ENCODE measurements at regions not wholly inside any gene's neighbourhood (a gene's known extent, or its start where the extent isn't known, plus 50 kb on each side); places are given as distances from the start of the nearest gene placed in this dataset.

- CTCF ChIA-PET = no interaction called here
- Histone ChIP-seq H3K4me1 (ENCODE audit: control extremely low read depth in 1 of 4, control insufficient read depth in 4 of 4, insufficient read depth in 4 of 4, low read length in 3 of 4) (no peaks in the 10 kb centered on the region), H3K9me3 (ENCODE audit: control extremely low read depth in 1 of 5, control insufficient read depth in 4 of 5, insufficient read depth in 2 of 5, low read depth in 1 of 5, low read length in 4 of 5) (no peaks in the 10 kb centered on the region), H3K27me3 (replicated peaks in 2 of 5; ENCODE audit: control insufficient read depth in 4 of 5, insufficient read depth in 5 of 5, low read length in 4 of 5) (peaks cover 0 to 3% (median 0%) of the 10 kb centered on the region in 5 experiments), H3K4me3 (ENCODE audit: control insufficient read depth in 1 of 7, extremely low read depth in 1 of 7, insufficient read depth in 4 of 7, low read depth in 2 of 7, low read length in 6 of 7) (no peak overlapping the region), H3K36me3 (ENCODE audit: control insufficient read depth in 4 of 4, insufficient read depth in 4 of 4, low read length in 3 of 4) (no peaks in the 10 kb centered on the region), H3K27ac (ENCODE audit: insufficient read depth in 1 of 2, low read depth in 1 of 2, low read length in 2 of 2, poor library complexity in 1 of 2, severe bottlenecking in 2 of 2) (no peak overlapping the region)
- 100% methylated on average over 2 of the region's 3 CpGs for WGBS (ENCODE audit: insufficient coverage)
- POLR2A ChIA-PET = no interaction called here
- no peak for DNase-seq
Observed at GRCh38 chr3:182612332-182612731, 181.0 kb upstream of the ATP11B start.

DNA sequence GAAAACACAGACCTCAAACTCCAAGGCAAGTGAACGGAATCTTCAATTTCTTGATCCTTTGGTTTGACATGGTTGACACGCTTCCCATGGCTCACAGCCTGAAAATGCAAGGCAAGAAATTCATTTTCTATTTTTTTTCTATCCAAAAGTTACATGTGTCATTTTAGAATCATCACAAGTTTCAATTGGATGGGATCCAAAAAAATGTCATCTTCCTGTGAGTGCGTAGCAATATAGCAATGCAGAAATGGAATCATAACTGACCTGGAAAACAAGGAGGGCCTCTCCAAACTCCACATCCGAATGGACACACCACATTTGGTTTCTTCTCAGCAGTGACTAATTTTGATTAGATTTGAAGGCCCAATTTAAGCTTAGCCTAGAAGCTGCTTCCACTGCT is 175.8 kb upstream of the ATP11B start:
- 94% methylated on average over 4 of the region's 4 CpGs for WGBS (ENCODE audit: insufficient coverage)
- no peaks in the 10 kb centered on the region for H3K36me3 ChIP-seq (ENCODE audit: control insufficient read depth in 4 of 4, insufficient read depth in 4 of 4, low read length in 3 of 4)
- DNase-seq = no peak
- ChIA-PET POLR2A (no interaction called here), CTCF (interaction anchor here (0.9 to 1.7 kb wide), 2 partner anchors 885 to 1292 kb away, joined by 3 to 4 read pairs; no protein-coding TSS in a partner anchor)
- H3K27me3 ChIP-seq (replicated peaks in 2 of 5; ENCODE audit: control insufficient read depth in 4 of 5, insufficient read depth in 5 of 5, low read length in 4 of 5) = peaks cover 0 to 3% (median 0%) of the 10 kb centered on the region in 5 experiments
- no peaks in the 10 kb centered on the region for H3K4me1 ChIP-seq (ENCODE audit: control extremely low read depth in 1 of 4, control insufficient read depth in 4 of 4, insufficient read depth in 4 of 4, low read length in 3 of 4)
- H3K9me3 ChIP-seq (ENCODE audit: control extremely low read depth in 1 of 5, control insufficient read depth in 4 of 5, insufficient read depth in 2 of 5, low read depth in 1 of 5, low read length in 4 of 5) = no peaks in the 10 kb centered on the region
- H3K27ac ChIP-seq (ENCODE audit: insufficient read depth in 1 of 2, low read depth in 1 of 2, low read length in 2 of 2, poor library complexity in 1 of 2, severe bottlenecking in 2 of 2) = no peak overlapping the region
- no peak overlapping the region for H3K4me3 ChIP-seq (ENCODE audit: control insufficient read depth in 1 of 7, extremely low read depth in 1 of 7, insufficient read depth in 4 of 7, low read depth in 2 of 7, low read length in 6 of 7)

- POLR2A ChIA-PET = no interaction called here
- Histone ChIP-seq H3K9me3 (ENCODE audit: control extremely low read depth in 1 of 5, control insufficient read depth in 4 of 5, insufficient read depth in 2 of 5, low read depth in 1 of 5, low read length in 4 of 5) (no peaks in the 10 kb centered on the region), H3K36me3 (ENCODE audit: control insufficient read depth in 4 of 4, insufficient read depth in 4 of 4, low read length in 3 of 4) (no peaks in the 10 kb centered on the region), H3K4me3 (ENCODE audit: control insufficient read depth in 1 of 7, extremely low read depth in 1 of 7, insufficient read depth in 4 of 7, low read depth in 2 of 7, low read length in 6 of 7) (no peak overlapping the region), H3K27ac (ENCODE audit: insufficient read depth in 1 of 2, low read depth in 1 of 2, low read length in 2 of 2, poor library complexity in 1 of 2, severe bottlenecking in 2 of 2) (no peak overlapping the region), H3K4me1 (ENCODE audit: control extremely low read depth in 1 of 4, control insufficient read depth in 4 of 4, insufficient read depth in 4 of 4, low read length in 3 of 4) (no peaks in the 10 kb centered on the region), H3K27me3 (replicated peaks in 2 of 5; ENCODE audit: control insufficient read depth in 4 of 5, insufficient read depth in 5 of 5, low read length in 4 of 5) (peaks cover 0 to 4% (median 0%) of the 10 kb centered on the region in 5 experiments)
- DNase-seq = peak in 2 of 3 donors; percentile 33 to 38
- CTCF ChIA-PET = interaction anchor here (0.9 to 1.7 kb wide), 2 partner anchors 10 to 1293 kb away, joined by 4 read pairs; no protein-coding TSS in a partner anchor
- WGBS (ENCODE audit: insufficient coverage) = 73% methylated on average over 3 of the region's 8 CpGs
Observed at GRCh38 chr3:182618085-182618732, 175.1 kb upstream of the ATP11B start.

DNA sequence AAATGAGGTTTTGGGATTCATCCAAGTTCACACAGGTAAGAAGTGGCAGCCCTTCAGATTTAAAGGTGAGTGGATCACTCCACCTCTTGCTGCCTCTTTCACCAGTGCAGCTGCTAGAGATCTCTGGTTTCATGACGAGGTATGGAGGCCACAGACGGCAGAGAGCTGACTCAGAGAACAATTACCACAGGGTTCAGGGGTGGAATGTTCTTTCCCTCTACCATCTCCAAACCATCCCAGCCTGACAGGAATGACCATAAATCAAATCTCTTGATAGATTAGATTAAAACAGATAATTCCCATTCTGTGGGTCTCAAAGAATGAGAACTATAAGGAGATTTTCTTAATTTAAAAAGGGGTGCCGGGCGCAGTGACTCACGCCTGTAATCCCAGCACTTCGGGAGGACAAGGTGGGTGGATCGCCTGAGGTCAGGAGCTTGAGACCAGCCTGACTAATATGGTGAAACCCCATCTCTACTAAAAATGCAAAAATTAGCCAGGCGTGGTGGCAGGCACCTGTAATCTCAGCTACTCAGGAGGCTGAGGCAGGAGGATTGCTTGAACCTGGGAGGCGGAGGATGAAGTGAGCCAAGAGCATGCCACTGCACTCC is 174.2 kb upstream of the ATP11B start:
- Histone ChIP-seq H3K4me1 (ENCODE audit: control extremely low read depth in 1 of 4, control insufficient read depth in 4 of 4, insufficient read depth in 4 of 4, low read length in 3 of 4) (no peaks in the 10 kb centered on the region), H3K27me3 (replicated peaks in 2 of 5; ENCODE audit: control insufficient read depth in 4 of 5, insufficient read depth in 5 of 5, low read length in 4 of 5) (peaks cover 0 to 4% (median 0%) of the 10 kb centered on the region in 5 experiments), H3K4me3 (ENCODE audit: control insufficient read depth in 1 of 7, extremely low read depth in 1 of 7, insufficient read depth in 4 of 7, low read depth in 2 of 7, low read length in 6 of 7) (no peak overlapping the region), H3K27ac (ENCODE audit: insufficient read depth in 1 of 2, low read depth in 1 of 2, low read length in 2 of 2, poor library complexity in 1 of 2, severe bottlenecking in 2 of 2) (no peak overlapping the region), H3K36me3 (ENCODE audit: control insufficient read depth in 4 of 4, insufficient read depth in 4 of 4, low read length in 3 of 4) (no peaks in the 10 kb centered on the region), H3K9me3 (ENCODE audit: control extremely low read depth in 1 of 5, control insufficient read depth in 4 of 5, insufficient read depth in 2 of 5, low read depth in 1 of 5, low read length in 4 of 5) (no peaks in the 10 kb centered on the region)
- POLR2A ChIA-PET = no interaction called here
- DNase-seq = no peak
- CTCF ChIA-PET = interaction anchor here (0.9 to 1.7 kb wide), 2 partner anchors 9 to 1294 kb away, joined by 4 read pairs; no protein-coding TSS in a partner anchor
- 98% methylated on average over 8 of the region's 9 CpGs for WGBS (ENCODE audit: insufficient coverage)

GRCh38 chr3:182620723-182621434 is 172.4 kb upstream of the ATP11B start:
- DNase-seq = no peak
- Histone ChIP-seq H3K9me3 (ENCODE audit: control extremely low read depth in 1 of 5, control insufficient read depth in 4 of 5, insufficient read depth in 2 of 5, low read depth in 1 of 5, low read length in 4 of 5) (no peaks in the 10 kb centered on the region), H3K36me3 (ENCODE audit: control insufficient read depth in 4 of 4, insufficient read depth in 4 of 4, low read length in 3 of 4) (no peaks in the 10 kb centered on the region), H3K27me3 (replicated peaks in 2 of 5; ENCODE audit: control insufficient read depth in 4 of 5, insufficient read depth in 5 of 5, low read length in 4 of 5) (peaks cover 0 to 4% (median 2%) of the 10 kb centered on the region in 5 experiments), H3K4me3 (ENCODE audit: control insufficient read depth in 1 of 7, extremely low read depth in 1 of 7, insufficient read depth in 4 of 7, low read depth in 2 of 7, low read length in 6 of 7) (no peak overlapping the region), H3K27ac (ENCODE audit: insufficient read depth in 1 of 2, low read depth in 1 of 2, low read length in 2 of 2, poor library complexity in 1 of 2, severe bottlenecking in 2 of 2) (no peak overlapping the region), H3K4me1 (ENCODE audit: control extremely low read depth in 1 of 4, control insufficient read depth in 4 of 4, insufficient read depth in 4 of 4, low read length in 3 of 4) (no peaks in the 10 kb centered on the region)
- ChIA-PET POLR2A (no interaction called here), CTCF (interaction anchor here (0.6 kb wide), 1 partner anchor 11 kb away, joined by 3 read pairs; no protein-coding TSS in a partner anchor)

DNA sequence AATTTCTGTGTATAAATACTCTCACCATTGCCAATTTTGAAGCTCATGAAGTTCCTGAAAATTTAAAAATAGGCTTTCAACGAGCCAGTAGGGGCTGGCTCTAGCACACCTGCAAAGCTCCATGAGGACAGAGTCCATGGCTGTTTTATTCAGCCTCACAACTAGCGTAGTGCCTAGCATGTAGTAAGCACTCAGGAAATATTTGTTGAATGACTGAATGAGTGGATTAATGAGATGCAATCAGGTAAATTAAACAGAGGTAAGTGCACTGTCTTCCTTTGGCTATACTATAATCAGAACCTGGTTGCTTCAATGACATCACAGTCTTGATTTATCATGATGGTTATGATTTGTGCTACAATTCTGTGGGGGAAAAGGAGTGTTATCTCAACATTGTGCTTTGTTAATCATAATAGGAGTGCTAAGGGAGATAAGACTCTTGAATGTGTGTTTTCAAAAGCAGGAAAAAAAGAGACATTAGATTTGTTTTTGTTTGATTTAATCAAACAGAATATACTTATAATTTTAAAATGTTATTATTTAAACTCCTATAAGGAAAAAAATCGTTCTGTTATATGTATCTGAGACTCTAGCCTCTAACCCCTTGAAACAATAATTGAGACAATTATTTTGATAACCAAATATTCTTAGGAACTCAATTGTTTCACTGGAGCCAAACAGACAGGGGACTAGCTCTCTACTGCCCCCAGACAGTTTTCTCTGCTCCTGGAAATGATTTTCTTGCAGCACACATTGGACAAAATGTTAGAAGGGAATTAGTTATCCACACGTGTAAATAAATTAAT is 171.7 kb upstream of the ATP11B start:
- no peak overlapping the region for H3K27ac ChIP-seq (ENCODE audit: insufficient read depth in 1 of 2, low read depth in 1 of 2, low read length in 2 of 2, poor library complexity in 1 of 2, severe bottlenecking in 2 of 2)
- no peaks in the 10 kb centered on the region for H3K9me3 ChIP-seq (ENCODE audit: control extremely low read depth in 1 of 5, control insufficient read depth in 4 of 5, insufficient read depth in 2 of 5, low read depth in 1 of 5, low read length in 4 of 5)
- POLR2A ChIA-PET = no interaction called here
- peaks cover 0 to 2% (median 2%) of the 10 kb centered on the region in 5 experiments for H3K27me3 ChIP-seq (replicated peaks in 2 of 5; ENCODE audit: control insufficient read depth in 4 of 5, insufficient read depth in 5 of 5, low read length in 4 of 5)
- CTCF ChIA-PET = no interaction called here
- H3K36me3 ChIP-seq (ENCODE audit: control insufficient read depth in 4 of 4, insufficient read depth in 4 of 4, low read length in 3 of 4) = no peaks in the 10 kb centered on the region
- DNase-seq = no peak
- no peak overlapping the region for H3K4me3 ChIP-seq (ENCODE audit: control insufficient read depth in 1 of 7, extremely low read depth in 1 of 7, insufficient read depth in 4 of 7, low read depth in 2 of 7, low read length in 6 of 7)
- WGBS (ENCODE audit: insufficient coverage) = 58% methylated on average over 2 of the region's 4 CpGs
- no peaks in the 10 kb centered on the region for H3K4me1 ChIP-seq (ENCODE audit: control extremely low read depth in 1 of 4, control insufficient read depth in 4 of 4, insufficient read depth in 4 of 4, low read length in 3 of 4)

Measured in common myeloid progenitor, CD34-positive (primary cell).